ENCODE measurements at regions not wholly inside any gene's neighbourhood (a gene's known extent, or its start where the extent isn't known, plus 50 kb on each side); places are given as distances from the start of the nearest gene placed in this dataset.

DNA sequence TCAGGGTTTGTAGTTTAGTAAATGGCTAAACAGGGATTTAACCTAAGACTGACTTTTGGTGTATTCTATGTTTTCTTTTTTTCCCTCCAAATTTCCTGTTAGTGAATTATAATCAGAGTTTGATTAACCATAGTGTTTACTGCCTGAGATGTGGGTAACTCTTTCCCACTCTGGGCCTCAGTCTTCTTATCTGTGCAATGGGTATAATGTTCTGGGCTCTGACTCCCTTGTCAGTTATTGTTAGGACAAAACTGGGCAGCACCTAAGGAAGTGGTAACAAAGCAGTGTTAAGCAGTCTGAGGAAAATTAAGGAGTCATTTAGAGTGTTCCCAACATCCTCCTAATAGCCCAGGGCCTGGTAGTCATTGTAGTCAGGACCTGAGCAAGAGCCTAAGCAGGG is 206.4 kb upstream of the N4BP1 start:
- Histone ChIP-seq H3K9me2 (ENCODE audit: insufficient read depth) (no peaks in the 10 kb centered on the region), H2AFZ (ENCODE audit: low read depth, low read length, poor library complexity, severe bottlenecking) (no peak overlapping the region), H3K79me2 (ENCODE audit: insufficient read depth, low read length) (no peaks in the 10 kb centered on the region), H3K27ac (ENCODE audit: low read depth, low read length) (no peak overlapping the region), H3K9me3 (ENCODE audit: control insufficient read depth in 1 of 2, insufficient read depth in 1 of 2, low read depth in 1 of 2, low read length in 2 of 2) (no peaks in the 10 kb centered on the region), H3K27me3 (ENCODE audit: insufficient read depth, low read length) (peaks cover 23% of the 10 kb centered on the region; the same call in 1 of the 2 replicates), H3K4me3 (replicated peaks in 1 of 2; ENCODE audit: low read depth in 1 of 2, low read length in 2 of 2) (no peak overlapping the region), H3K4me1 (ENCODE audit: control insufficient read depth in 1 of 2, insufficient read depth in 2 of 2, low read length in 2 of 2) (no peaks in the 10 kb centered on the region), H3K9ac (ENCODE audit: low read length) (no peak overlapping the region), H3K36me3 (ENCODE audit: control insufficient read depth in 1 of 2, insufficient read depth in 2 of 2, low read length in 2 of 2) (no peaks in the 10 kb centered on the region), H4K20me1 (ENCODE audit: insufficient read depth) (no peaks in the 10 kb centered on the region), H3K4me2 (ENCODE audit: low read length) (no peak overlapping the region)
- TF ChIP-seq CEBPB (IDR thresholded peaks at IDR 0.05; ENCODE audit: low read depth) (no peak), YY1 (IDR thresholded peaks at IDR 0.05; ENCODE audit: extremely low read depth, insufficient replicate concordance, low read depth, low read length) (no peak)
- ChIA-PET RAD21 (ENCODE audit: low non-redundant PET in 1 of 2, low total read pairs in 2 of 2, uncharacterized antibody in 2 of 2, unreplicated experiment in 2 of 2) (no interaction called here), POLR2A (no interaction called here), CTCF (no interaction called here)
- DNase-seq (ENCODE audit: low read depth, low spot score), result no peak
- intact Hi-C loops (cut with micrococcal nuclease), result no loop called here
- ATAC-seq, result no peak
- BruUV-seq (replicated peaks), result no TSS peak

DNA sequence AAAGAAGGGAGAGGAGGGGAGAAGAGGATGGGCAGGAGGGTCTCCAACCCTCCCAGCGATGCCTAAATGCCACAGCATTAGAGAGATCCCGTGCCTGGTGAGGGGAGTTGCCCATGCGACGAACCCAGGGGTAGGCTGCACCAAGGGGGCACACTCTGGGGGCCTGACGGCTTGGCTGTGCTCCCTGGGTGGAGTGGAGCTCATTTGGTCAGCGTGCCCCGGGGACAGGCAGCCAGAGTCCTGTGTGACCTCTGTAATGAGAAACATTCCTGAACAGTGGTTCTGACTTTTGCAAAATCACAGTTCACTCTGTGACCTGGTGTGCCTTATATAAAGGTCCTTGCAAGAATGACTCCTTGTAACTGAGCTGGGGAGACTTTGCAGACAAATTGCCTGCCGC is 205.0 kb upstream of the N4BP1 start:
- POLR2A ChIA-PET, result no interaction called here
- H3K9me2 ChIP-seq (ENCODE audit: insufficient read depth), result no peaks in the 10 kb centered on the region
- no peak overlapping the region for H3K4me3 ChIP-seq (replicated peaks in 1 of 2; ENCODE audit: low read depth in 1 of 2, low read length in 2 of 2)
- ATAC-seq, result no peak
- H3K9ac ChIP-seq (ENCODE audit: low read length), result no peak overlapping the region
- peaks cover 20% of the 10 kb centered on the region; the same call in 1 of the 2 replicates for H3K27me3 ChIP-seq (ENCODE audit: insufficient read depth, low read length)
- CTCF ChIA-PET, result no interaction called here
- no peak for DNase-seq (ENCODE audit: low read depth, low spot score)
- no peak overlapping the region for H3K27ac ChIP-seq (ENCODE audit: low read depth, low read length)
- no peaks in the 10 kb centered on the region for H3K4me1 ChIP-seq (ENCODE audit: control insufficient read depth in 1 of 2, insufficient read depth in 2 of 2, low read length in 2 of 2)
- TF ChIP-seq EZH2 (IDR thresholded peaks at IDR 0.05) (no peak), POLR2AphosphoS5 (IDR thresholded peaks at IDR 0.05; ENCODE audit: low read depth, low read length) (no peak), FOSL1 (IDR thresholded peaks at IDR 0.05; ENCODE audit: low read depth) (no peak), CBX3 (IDR thresholded peaks at IDR 0.05; ENCODE audit: low read depth) (no peak), SIN3A (IDR thresholded peaks at IDR 0.05; ENCODE audit: low read depth) (no peak), TCF7L2 (IDR thresholded peaks at IDR 0.05; ENCODE audit: borderline replicate concordance, extremely low read depth, insufficient read depth, insufficient read length) (no peak)
- TF ChIP-seq, protein P1, sequence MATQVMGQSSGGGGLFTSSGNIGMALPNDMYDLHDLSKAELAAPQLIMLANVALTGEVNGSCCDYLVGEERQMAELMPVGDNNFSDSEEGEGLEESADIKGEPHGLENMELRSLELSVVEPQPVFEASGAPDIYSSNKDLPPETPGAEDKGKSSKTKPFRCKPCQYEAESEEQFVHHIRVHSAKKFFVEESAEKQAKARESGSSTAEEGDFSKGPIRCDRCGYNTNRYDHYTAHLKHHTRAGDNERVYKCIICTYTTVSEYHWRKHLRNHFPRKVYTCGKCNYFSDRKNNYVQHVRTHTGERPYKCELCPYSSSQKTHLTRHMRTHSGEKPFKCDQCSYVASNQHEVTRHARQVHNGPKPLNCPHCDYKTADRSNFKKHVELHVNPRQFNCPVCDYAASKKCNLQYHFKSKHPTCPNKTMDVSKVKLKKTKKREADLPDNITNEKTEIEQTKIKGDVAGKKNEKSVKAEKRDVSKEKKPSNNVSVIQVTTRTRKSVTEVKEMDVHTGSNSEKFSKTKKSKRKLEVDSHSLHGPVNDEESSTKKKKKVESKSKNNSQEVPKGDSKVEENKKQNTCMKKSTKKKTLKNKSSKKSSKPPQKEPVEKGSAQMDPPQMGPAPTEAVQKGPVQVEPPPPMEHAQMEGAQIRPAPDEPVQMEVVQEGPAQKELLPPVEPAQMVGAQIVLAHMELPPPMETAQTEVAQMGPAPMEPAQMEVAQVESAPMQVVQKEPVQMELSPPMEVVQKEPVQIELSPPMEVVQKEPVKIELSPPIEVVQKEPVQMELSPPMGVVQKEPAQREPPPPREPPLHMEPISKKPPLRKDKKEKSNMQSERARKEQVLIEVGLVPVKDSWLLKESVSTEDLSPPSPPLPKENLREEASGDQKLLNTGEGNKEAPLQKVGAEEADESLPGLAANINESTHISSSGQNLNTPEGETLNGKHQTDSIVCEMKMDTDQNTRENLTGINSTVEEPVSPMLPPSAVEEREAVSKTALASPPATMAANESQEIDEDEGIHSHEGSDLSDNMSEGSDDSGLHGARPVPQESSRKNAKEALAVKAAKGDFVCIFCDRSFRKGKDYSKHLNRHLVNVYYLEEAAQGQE (IDR thresholded peaks at IDR 0.05; ENCODE audit: low read depth), result no peak
- TF ChIP-seq, protein P2, sequence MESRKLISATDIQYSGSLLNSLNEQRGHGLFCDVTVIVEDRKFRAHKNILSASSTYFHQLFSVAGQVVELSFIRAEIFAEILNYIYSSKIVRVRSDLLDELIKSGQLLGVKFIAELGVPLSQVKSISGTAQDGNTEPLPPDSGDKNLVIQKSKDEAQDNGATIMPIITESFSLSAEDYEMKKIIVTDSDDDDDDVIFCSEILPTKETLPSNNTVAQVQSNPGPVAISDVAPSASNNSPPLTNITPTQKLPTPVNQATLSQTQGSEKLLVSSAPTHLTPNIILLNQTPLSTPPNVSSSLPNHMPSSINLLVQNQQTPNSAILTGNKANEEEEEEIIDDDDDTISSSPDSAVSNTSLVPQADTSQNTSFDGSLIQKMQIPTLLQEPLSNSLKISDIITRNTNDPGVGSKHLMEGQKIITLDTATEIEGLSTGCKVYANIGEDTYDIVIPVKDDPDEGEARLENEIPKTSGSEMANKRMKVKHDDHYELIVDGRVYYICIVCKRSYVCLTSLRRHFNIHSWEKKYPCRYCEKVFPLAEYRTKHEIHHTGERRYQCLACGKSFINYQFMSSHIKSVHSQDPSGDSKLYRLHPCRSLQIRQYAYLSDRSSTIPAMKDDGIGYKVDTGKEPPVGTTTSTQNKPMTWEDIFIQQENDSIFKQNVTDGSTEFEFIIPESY (IDR thresholded peaks at IDR 0.05; ENCODE audit: extremely low read depth, insufficient replicate concordance, low read length), result no peak
- BruUV-seq (replicated peaks), result no TSS peak
- H4K20me1 ChIP-seq (ENCODE audit: insufficient read depth), result no peaks in the 10 kb centered on the region
- RAD21 ChIA-PET (ENCODE audit: low non-redundant PET in 1 of 2, low total read pairs in 2 of 2, uncharacterized antibody in 2 of 2, unreplicated experiment in 2 of 2), result no interaction called here
- H3K79me2 ChIP-seq (ENCODE audit: insufficient read depth, low read length), result no peaks in the 10 kb centered on the region
- intact Hi-C loops (cut with micrococcal nuclease), result no loop called here
- no peak overlapping the region for H3K4me2 ChIP-seq (ENCODE audit: low read length)
- no peaks in the 10 kb centered on the region for H3K36me3 ChIP-seq (ENCODE audit: control insufficient read depth in 1 of 2, insufficient read depth in 2 of 2, low read length in 2 of 2)
- no peaks in the 10 kb centered on the region for H3K9me3 ChIP-seq (ENCODE audit: control insufficient read depth in 1 of 2, insufficient read depth in 1 of 2, low read depth in 1 of 2, low read length in 2 of 2)
- H2AFZ ChIP-seq (ENCODE audit: low read depth, low read length, poor library complexity, severe bottlenecking), result no peak overlapping the region
